Kidney glomerular epithelial cell (primary cell): ENCODE measurements at regions not wholly inside any gene's neighbourhood (a gene's known extent, or its start where the extent isn't known, plus 50 kb on each side); places are given as distances from the start of the nearest gene placed in this dataset.
"Not testable (repeated sequence)": the region's sequence is repeated elsewhere in the genome, so short reads cannot be mapped to it uniquely, and the experiment has no call there.

Experiments
- DNase-seq: peaks from one replicate; lab custom pipeline; 2025; lab: John Stamatoyannopoulos, UW

DNA sequence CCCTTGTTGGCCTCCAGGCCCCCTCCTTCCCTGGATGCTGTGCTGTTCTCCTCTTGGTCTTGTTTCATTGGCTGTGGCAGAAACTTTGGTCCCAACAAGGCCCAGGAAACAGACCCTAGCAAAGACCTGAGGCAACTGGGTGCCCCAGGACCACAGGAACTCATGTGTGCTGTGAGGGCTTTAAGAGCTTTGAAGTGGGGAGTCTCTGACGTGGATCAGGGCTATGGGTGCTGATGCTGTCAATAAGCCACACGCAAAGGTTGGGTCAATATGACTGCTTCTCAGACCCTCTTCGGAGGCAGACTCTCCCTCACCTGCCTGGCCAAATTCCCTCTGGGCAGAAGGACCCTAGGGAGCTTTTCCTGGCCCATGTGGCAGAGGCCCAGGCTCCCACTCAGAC lies 91.5 kb upstream of the MLN start:
- no peak for DNase-seq

DNA sequence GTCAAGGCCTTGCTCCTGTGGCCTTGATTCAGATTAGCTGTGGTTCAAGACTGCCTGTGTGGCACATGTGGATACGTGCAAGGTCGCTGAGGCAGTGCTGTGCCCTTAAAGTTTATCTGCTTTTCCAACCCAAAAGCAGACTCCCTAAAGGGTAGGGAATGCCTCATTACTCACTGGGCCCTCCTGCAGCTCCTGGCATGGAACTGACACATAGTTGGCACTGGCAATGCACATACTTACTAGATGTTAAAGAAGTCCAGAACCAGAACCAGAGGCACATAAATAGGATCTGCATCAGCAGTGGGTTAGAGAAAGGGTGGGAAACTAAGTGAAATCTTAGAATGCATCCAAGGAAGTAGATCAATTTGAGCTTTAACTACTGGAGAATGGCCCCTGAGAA lies 90.6 kb upstream of the MLN start:
- no peak for DNase-seq

DNA sequence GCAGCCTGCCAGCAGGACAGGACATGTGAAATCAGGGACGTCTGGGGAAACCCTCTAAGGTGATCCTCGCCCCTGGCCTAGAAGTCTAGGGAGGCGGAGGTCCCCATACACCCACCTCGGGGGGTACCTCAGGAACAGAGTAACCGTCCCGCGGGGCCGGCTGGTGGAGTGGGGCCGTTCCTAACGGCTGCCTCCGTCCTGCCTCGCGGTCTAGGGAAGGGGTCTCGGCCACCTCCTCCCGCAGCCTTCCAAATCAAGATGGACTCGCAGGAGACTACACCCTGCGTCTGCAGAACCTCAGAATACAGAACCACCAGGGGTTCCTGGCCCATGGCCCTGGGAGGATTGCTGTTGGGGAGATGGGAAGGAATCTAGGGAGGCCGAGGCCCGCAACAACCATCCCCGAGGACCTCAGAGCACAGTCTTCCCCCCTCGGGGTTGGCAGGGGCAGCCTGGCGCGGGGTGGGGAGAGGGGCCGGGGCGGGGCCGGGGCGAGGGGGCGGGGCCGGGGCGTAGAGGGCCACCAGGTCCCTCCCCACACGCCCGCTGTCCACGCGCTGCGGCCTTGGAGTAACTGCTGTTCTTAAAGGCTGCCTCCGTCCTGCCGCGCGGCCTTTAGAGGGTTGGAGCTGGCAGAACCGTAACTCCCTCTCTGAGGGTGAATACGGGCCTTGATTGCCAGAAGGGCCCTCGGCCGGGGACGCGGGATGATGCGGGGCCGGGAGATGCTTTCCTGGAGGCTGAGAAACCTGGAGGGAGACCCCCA lies 89.0 kb upstream of the MLN start:
- DNase-seq: no peak

GRCh38 chr6:33888664-33889200 lies 84.9 kb upstream of the MLN start:
- no peak for DNase-seq

DNA sequence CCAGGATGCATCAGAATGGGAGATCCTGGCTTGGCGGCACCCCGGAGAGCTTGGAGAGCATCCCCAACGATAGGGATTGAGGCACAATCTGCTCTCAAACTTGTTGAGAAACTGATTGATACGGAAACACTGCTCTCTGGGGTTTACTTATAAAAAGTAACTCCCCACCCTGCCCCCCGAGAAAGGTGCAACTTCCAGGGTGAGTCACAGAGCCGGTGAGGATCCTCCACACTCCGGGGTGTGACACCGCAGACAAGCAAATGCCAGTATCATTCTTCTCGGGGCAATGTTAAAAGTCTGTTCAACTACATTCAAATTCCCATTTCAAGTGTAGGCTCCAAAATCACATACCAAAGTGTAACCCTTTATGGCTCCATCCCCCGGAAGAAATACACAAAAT lies 84.4 kb upstream of the MLN start:
- no peak for DNase-seq

DNA sequence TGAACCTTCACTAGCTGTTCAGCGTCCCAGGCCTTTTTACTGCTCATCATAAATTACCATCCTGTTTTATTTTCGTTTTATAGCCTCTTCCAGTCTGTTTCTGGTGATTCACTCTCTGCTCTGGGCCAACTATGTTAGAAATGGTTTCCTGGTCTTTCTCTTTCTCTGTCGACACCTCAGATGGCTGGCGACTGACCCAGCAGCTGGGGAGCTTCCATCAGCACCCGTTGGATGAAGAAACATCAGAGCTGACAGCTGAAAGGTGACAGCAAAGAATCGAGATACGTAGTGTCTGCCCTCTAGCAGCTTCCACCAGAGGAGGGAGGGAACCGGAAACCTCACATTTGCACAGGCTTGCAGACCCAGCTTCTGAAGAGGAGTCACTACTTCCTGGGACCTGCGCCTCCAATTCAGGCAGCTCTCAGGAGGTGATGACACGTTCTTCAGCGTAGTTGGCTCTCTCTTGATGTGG lies 82.9 kb upstream of the MLN start:
- peak; percentile 41 for DNase-seq

- peak; percentile 18 for DNase-seq
These were observed 81.6 kb upstream of the MLN start for GRCh38 chr6:33885132-33886057.

GRCh38 chr6:33883621-33884020 lies 79.8 kb upstream of the MLN start:
- DNase-seq: not testable (repeated sequence)

DNA sequence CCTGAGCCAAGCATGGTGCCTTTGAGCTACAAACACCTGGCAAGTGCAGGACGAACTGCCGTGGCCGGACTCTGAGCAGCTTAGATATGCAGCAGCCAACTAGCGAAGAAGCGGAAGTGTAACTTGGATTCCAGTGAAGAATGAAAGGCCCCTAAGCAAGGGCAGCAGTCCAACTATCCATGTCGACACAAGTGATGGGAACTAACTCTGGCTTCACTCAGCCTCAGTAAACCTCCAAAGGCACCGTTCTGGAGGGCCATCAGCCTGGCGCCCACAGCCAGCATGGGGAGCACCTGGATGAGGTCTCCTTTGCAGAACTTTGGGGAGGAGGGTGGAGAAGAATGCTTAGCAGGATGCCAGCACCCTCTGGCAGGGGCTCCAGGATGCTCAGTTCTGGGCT lies 78.4 kb upstream of the MLN start:
- DNase-seq: no peak

GRCh38 chr6:33880766-33881165 lies 77.0 kb upstream of the MLN start:
- no peak for DNase-seq

- DNase-seq: no peak
These were observed 76.4 kb upstream of the MLN start for GRCh38 chr6:33880104-33880678.

DNA sequence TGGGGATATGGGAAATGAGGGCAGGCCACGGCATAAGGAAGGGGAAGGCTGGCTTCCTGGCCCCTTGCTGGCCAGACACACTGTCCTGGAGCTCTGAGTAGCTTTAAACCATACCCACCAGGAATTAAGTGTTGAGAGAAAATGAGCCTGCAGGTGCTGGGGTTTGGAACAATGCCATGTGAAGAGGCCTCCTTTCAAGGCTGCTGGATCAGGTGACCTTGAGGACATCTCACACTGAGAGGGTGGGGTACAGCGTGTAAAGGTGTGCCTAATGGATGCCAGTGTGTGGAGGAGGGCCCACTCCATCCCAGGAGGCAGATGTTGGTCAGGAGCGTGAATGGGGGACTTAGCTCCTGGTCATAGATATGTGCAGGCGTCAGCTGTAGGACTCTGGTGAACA lies 74.8 kb upstream of the MLN start:
- no peak for DNase-seq

DNA sequence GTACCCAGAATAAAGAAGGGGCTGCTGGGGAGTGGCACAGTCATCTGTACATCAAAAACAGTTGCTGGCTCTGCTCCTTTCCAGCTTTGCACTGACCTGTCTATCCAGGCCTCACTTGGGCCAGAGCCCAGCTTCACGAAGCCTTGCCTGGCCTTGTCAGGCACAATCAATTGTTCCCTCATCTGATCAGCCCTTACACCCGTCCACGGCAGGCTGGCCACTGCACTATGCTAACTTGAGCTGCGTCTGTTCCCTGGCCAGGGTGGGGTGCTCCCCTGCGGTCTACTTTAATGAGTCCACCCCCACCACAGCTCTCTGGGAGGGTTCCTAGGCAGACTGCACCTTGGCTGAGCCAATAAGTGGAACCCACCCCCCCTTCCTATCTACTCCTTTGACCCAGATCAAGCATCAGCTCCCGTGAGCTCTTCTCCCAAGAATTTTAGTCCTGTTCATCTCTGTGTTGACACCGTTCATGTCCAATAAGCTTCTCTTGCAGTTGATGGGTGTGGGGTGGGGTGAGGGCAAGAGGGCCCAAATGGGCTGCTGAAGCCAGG lies 74.3 kb upstream of the MLN start:
- DNase-seq: no peak

DNA sequence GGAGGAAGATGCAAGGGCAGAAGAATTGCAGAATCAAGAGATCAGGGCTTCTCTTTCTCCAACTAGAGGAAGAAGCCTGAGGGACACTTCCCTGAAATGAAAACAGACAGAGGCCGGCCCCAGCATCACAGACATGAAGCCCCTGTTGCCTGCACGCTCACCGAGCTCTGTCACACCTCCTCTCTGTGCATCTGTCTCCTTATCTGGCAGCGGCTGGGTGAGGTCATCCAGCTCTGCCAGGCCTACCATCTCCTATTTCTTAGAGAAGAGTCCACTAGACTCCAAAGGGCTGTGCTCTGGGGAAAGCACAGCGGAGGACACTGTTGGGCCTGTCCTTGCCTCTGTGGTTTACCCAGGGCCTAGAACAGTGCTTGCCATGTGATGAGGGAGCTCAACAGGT lies 71.9 kb upstream of the MLN start:
- no peak for DNase-seq

- DNase-seq: no peak
These were observed 71.4 kb upstream of the MLN start for GRCh38 chr6:33875141-33875581.

- no peak for DNase-seq
These were observed 70.4 kb upstream of the MLN start for GRCh38 chr6:33874136-33874760.

DNA sequence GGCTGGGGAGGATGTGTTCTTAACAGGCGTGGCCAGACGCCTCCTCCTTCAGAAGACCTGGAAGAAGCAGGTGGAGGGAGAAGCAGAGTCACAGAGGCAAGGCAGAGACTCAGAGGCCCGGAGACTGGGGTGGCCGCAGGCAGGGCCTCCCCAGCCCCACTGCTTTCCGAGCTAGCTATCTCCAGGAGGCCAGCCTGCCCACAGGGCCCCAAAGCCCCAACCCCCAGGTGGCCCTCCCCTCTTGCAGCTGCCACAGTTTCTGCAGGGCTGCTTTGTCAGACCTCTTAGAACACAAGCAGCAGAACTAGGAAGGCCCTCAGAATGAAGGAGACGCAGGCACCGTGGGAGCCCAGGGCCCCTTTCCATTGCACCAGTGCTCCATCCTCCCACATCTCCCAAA lies 69.0 kb upstream of the MLN start:
- DNase-seq: no peak

- DNase-seq: no peak
These were observed 66.1 kb upstream of the MLN start for GRCh38 chr6:33869826-33870423.

- no peak for DNase-seq
These were observed 65.3 kb upstream of the MLN start for GRCh38 chr6:33869121-33869520.

GRCh38 chr6:33868141-33868540 lies 64.3 kb upstream of the MLN start:
- no peak for DNase-seq

GRCh38 chr6:33865478-33866077 lies 61.8 kb upstream of the MLN start:
- no peak for DNase-seq
